Fibroblast of lung (primary cell): ENCODE measurements at regions not wholly inside any gene's neighbourhood (a gene's known extent, or its start where the extent isn't known, plus 50 kb on each side); places are given as distances from the start of the nearest gene placed in this dataset.

ENCODE experiments used
- CTCF ChIP-seq, 2 donors: IDR thresholded peaks in 1 of 2; conservative IDR thresholded peaks in 1 of 2; 1 replicate in 1 of 2; 2 replicates in 1 of 2; pipeline ENCODE4 v1.5.1; 2011 to 2012; ENCODE audit warnings: low read length in 2 of 2, control low read depth in 1 of 2, inconsistent platforms in 1 of 2, low read depth in 1 of 2, mild to moderate bottlenecking in 1 of 2
- EZH2 ChIP-seq: IDR thresholded peaks from 2 replicates; pipeline ENCODE4 v1.5.1; 2012; ENCODE audit warnings: low read length, control low read depth, mild to moderate bottlenecking; ENCODE audit errors: missing control alignments

DNA sequence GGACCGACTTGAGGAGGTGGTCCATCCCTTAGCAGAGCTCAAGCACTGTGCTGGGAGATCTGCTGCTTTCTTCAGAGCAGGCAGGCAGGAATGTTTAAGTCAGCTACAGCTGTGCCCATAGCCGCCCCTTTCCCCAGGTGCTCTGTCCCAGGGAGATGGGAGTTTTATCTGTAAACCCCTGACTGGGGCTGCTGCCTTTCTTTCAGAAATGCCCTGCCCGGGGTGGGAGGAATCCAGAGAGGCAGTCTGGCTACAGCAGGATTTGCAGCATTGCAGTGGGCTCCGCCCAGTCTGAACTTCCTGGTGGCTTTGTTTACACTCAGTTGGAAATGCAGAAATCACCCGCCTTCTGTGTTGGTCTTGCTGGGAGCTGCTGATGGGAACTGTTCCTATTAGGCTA is 51.2 kb upstream of the SEMA3A start:
- no peak for TF ChIP-seq CTCF (conservative IDR thresholded peaks at IDR 0.05 in 1 of 2, IDR thresholded peaks at IDR 0.05 in 1 of 2; ENCODE audit: low read depth in 1 of 2, low read length in 2 of 2)
- TF ChIP-seq EZH2 = no peak
